Keratinocyte (primary cell): ENCODE measurements at regions not wholly inside any gene's neighbourhood (a gene's known extent, or its start where the extent isn't known, plus 50 kb on each side); places are given as distances from the start of the nearest gene placed in this dataset.

Source experiments
- DNase-seq: peaks from one replicate; pipeline ENCODE4 v3.0.0-alpha.2; 2011; ENCODE audit warnings: low read depth, missing footprints, low spot score
- FAIRE-seq: peaks from 2 replicates; lab custom pipeline; 2011; peaks lifted over from hg19 to GRCh38; lab: Jason Lieb, UNC
- H2AFZ ChIP-seq: 2 replicates; pipeline ENCODE4 v1.6.0; 2012; ENCODE audit warnings: low read length, control low read depth, inconsistent platforms; ENCODE audit not compliant: control insufficient read depth
- H3K27ac ChIP-seq: 2 replicates; pipeline ENCODE4 v1.5.1; 2011; ENCODE audit warnings: low read length; ENCODE audit not compliant: control insufficient read depth, insufficient read depth
- H3K27me3 ChIP-seq: 3 replicates; pipeline ENCODE4 v1.6.0; 2011; ENCODE audit warnings: low read length; ENCODE audit not compliant: control insufficient read depth, insufficient read depth; ENCODE audit errors: extremely low read depth
- H3K36me3 ChIP-seq, 2 experiments: 2 replicates in 1 of 2; 3 replicates in 1 of 2; pipeline ENCODE4 v1.5.1; 2011; ENCODE audit warnings: low read length in 2 of 2, mild to moderate bottlenecking in 1 of 2; ENCODE audit not compliant: control insufficient read depth in 2 of 2, insufficient read depth in 2 of 2; ENCODE audit errors: extremely low read depth in 1 of 2
- H3K4me1 ChIP-seq: 3 replicates; pipeline ENCODE4 v1.5.1; 2011; ENCODE audit warnings: low read length; ENCODE audit not compliant: control insufficient read depth, insufficient read depth; ENCODE audit errors: extremely low read depth
- H3K4me2 ChIP-seq: 3 replicates; pipeline ENCODE4 v1.6.0; 2011; ENCODE audit warnings: low read depth, low read length; ENCODE audit not compliant: control insufficient read depth, insufficient read depth; ENCODE audit errors: extremely low read depth
- H3K4me3 ChIP-seq, 3 experiments: fragments of 200-600 bp in 1 of 3; sonication (generic) in 1 of 3; 2 replicates in 2 of 3; 3 replicates in 1 of 3; pipeline ENCODE4 v1.5.1; 2011 to 2016; ENCODE audit warnings: low read length in 3 of 3, mild to moderate bottlenecking in 3 of 3, control low read depth in 2 of 3, inconsistent platforms in 1 of 3, low read depth in 1 of 3, mixed read lengths in 1 of 3, mixed run types in 1 of 3, moderate library complexity in 1 of 3; ENCODE audit not compliant: control insufficient read depth in 2 of 3, insufficient read depth in 2 of 3; ENCODE audit errors: extremely low read depth in 1 of 3
- H3K79me2 ChIP-seq: 2 replicates; pipeline ENCODE4 v1.6.0; 2012; ENCODE audit warnings: low read length; ENCODE audit not compliant: control insufficient read depth, insufficient read depth
- H3K9ac ChIP-seq: 3 replicates; pipeline ENCODE4 v1.6.0; 2011; ENCODE audit warnings: low read length; ENCODE audit not compliant: control insufficient read depth, insufficient read depth; ENCODE audit errors: extremely low read depth
- H3K9me1 ChIP-seq: 3 replicates; pipeline ENCODE4 v1.6.0; 2011; ENCODE audit warnings: low read length; ENCODE audit not compliant: control insufficient read depth, insufficient read depth; ENCODE audit errors: extremely low read depth
- H3K9me3 ChIP-seq: 2 replicates; pipeline ENCODE4 v1.5.1; 2012; ENCODE audit warnings: low read depth, low read length; ENCODE audit not compliant: control insufficient read depth
- H4K20me1 ChIP-seq: 3 replicates; pipeline ENCODE4 v1.6.0; 2011; ENCODE audit warnings: low read length; ENCODE audit not compliant: control insufficient read depth, insufficient read depth; ENCODE audit errors: extremely low read depth
- CTCF ChIP-seq, 3 experiments: IDR thresholded peaks in 1 of 3; conservative IDR thresholded peaks in 1 of 3; optimal IDR thresholded peaks in 1 of 3; 2 replicates in 2 of 3; 3 replicates in 1 of 3; pipeline versions ENCODE3 to v1.5.1; 2011; ENCODE audit warnings: low read length in 3 of 3, mild to moderate bottlenecking in 3 of 3, moderate library complexity in 2 of 3, control low read depth in 1 of 3, inconsistent platforms in 1 of 3; ENCODE audit not compliant: insufficient read depth in 2 of 3; ENCODE audit errors: extremely low read depth in 1 of 3
- EZH2 ChIP-seq: IDR thresholded peaks from one replicate; pipeline ENCODE4 v1.6.1; 2012; ENCODE audit warnings: inconsistent platforms, mild to moderate bottlenecking, low read length, moderate library complexity
- dilution Hi-C: fragments of 300-500 bp; cut with MboI; formaldehyde crosslinking; loops from one replicate; pipeline ENCODE4 v1.7.0; 2020; ENCODE audit warnings: low sequenced_read_pairs; ENCODE audit not compliant: extremely low pct_ligation_motif_present

GRCh38 chr1:230549625-230550024 is 92.7 kb upstream of the COG2 start:
- H3K27ac ChIP-seq: no peak overlapping the region
- TF ChIP-seq CTCF (optimal IDR thresholded peaks at IDR 0.05 in 1 of 3, IDR thresholded peaks at IDR 0.05 in 1 of 3, conservative IDR thresholded peaks at IDR 0.05 in 1 of 3; ENCODE audit: extremely low read depth in 1 of 3, insufficient read depth in 2 of 3, low read length in 3 of 3) (no peak), EZH2 (no peak)
- FAIRE-seq: no peak

GRCh38 chr1:230548997-230549396 is 93.3 kb upstream of the COG2 start:
- H3K9ac ChIP-seq: no peak overlapping the region
- H3K27me3 ChIP-seq: peaks cover 52% of the 10 kb centered on the region
- FAIRE-seq (no peak), DNase-seq (no peak)
- H3K4me2 ChIP-seq: no peak overlapping the region
- TF ChIP-seq EZH2: no peak
- no peak for TF ChIP-seq CTCF (optimal IDR thresholded peaks at IDR 0.05 in 1 of 3, IDR thresholded peaks at IDR 0.05 in 1 of 3, conservative IDR thresholded peaks at IDR 0.05 in 1 of 3; ENCODE audit: extremely low read depth in 1 of 3, insufficient read depth in 2 of 3, low read length in 3 of 3)
- dilution Hi-C loops: no loop called here
- peaks cover 12% of the 10 kb centered on the region for H3K4me1 ChIP-seq
- H3K9me3 ChIP-seq: no peaks in the 10 kb centered on the region
- H3K27ac ChIP-seq: no peak overlapping the region
- H3K36me3 ChIP-seq: no peaks in the 10 kb centered on the region
- H3K79me2 ChIP-seq: no peaks in the 10 kb centered on the region
- H2AFZ ChIP-seq: no peak overlapping the region
- H4K20me1 ChIP-seq: peaks cover 3% of the 10 kb centered on the region
- no peak overlapping the region for H3K4me3 ChIP-seq
- H3K9me1 ChIP-seq: peaks cover 2% of the 10 kb centered on the region

More at GRCh38 chr1:230549625-230550024, 92.7 kb upstream of the COG2 start:
- H3K4me1 ChIP-seq: peaks cover 12% of the 10 kb centered on the region
- H3K27me3 ChIP-seq: peaks cover 46% of the 10 kb centered on the region
- H3K4me2 ChIP-seq: no peak overlapping the region
- H2AFZ ChIP-seq: no peak overlapping the region
- peaks cover 2% of the 10 kb centered on the region for H3K9me1 ChIP-seq
- H3K36me3 ChIP-seq: no peaks in the 10 kb centered on the region
- H4K20me1 ChIP-seq: peaks cover 3% of the 10 kb centered on the region
- no peaks in the 10 kb centered on the region for H3K9me3 ChIP-seq
- no peaks in the 10 kb centered on the region for H3K79me2 ChIP-seq
- H3K4me3 ChIP-seq: no peak overlapping the region
- no peak overlapping the region for H3K9ac ChIP-seq
- dilution Hi-C loops: no loop called here
- no peak for DNase-seq
